WTC11 (cell line): ENCODE measurements at regions not wholly inside any gene's neighbourhood (a gene's known extent, or its start where the extent isn't known, plus 50 kb on each side); places are given as distances from the start of the nearest gene placed in this dataset.

Experiments used
- ATAC-seq: fragments of 200-7000 bp; cut with Tn5 transposase; 2 replicates; pipeline ENCODE4 v1.10.0; 2021; ENCODE audit warnings: mild to moderate bottlenecking, moderate library complexity
- CTCF ChIA-PET: fragments of 300-600 bp; sonication (Branson Sonifier 250); formaldehyde crosslinking; loops from one replicate; lab custom pipeline; 2021; ENCODE audit warnings: antibody characterized with exemption; lab: Charles Lee
- POLR2A ChIA-PET: fragments of 350-600 bp; sonication (Branson Sonifier 250); formaldehyde crosslinking; loops from one replicate; lab custom pipeline; 2021; ENCODE audit warnings: antibody characterized with exemption; lab: Charles Lee
- DNase-seq: peaks from one replicate; pipeline ENCODE4 v3.0.0; 2021; ENCODE audit warnings: low spot score
- H3K27ac Mint-ChIP-seq: 2 replicates; pipeline ENCODE4 v1.8.0; 2021; ENCODE audit warnings: mixed read lengths
- H3K27me3 Mint-ChIP-seq: 2 replicates; pipeline ENCODE4 v1.8.0; 2021; ENCODE audit warnings: low read depth, mild to moderate bottlenecking, moderate library complexity, mixed read lengths
- H3K36me3 Mint-ChIP-seq: 2 replicates; pipeline ENCODE4 v1.8.0; 2021; ENCODE audit warnings: mixed read lengths
- H3K4me1 Mint-ChIP-seq: 2 replicates; pipeline ENCODE4 v1.8.0; 2022; ENCODE audit warnings: mixed read lengths
- H3K4me3 Mint-ChIP-seq: 2 replicates; pipeline ENCODE4 v1.8.0; 2021; ENCODE audit warnings: mild to moderate bottlenecking, moderate library complexity, mixed read lengths
- H3K9me3 Mint-ChIP-seq: 2 replicates; pipeline ENCODE4 v1.8.0; 2021; ENCODE audit warnings: mixed read lengths
- ATF1 ChIP-seq: sonication (generic); formaldehyde crosslinking; IDR thresholded peaks from 2 replicates; pipeline ENCODE4 v1.8.1; 2023; ENCODE audit warnings: mild to moderate bottlenecking, moderate library complexity, missing genetic modification reagents
- ESRRA ChIP-seq: sonication (generic); formaldehyde crosslinking; IDR thresholded peaks from 2 replicates; pipeline ENCODE4 v1.8.1; 2022; ENCODE audit warnings: mild to moderate bottlenecking, missing genetic modification reagents, borderline replicate concordance
- HMGA2 ChIP-seq: fragments of 250-450 bp; sonication (Bioruptor Pico); IDR thresholded peaks from 2 replicates; pipeline ENCODE4 v1.4.0; 2021; ENCODE audit warnings: mild to moderate bottlenecking, moderate library complexity
- JAZF1 ChIP-seq: fragments of 250-450 bp; sonication (Bioruptor Pico); IDR thresholded peaks from 2 replicates; pipeline ENCODE4 v1.9.0; 2021; ENCODE audit warnings: moderate library complexity, mild to moderate bottlenecking, inconsistent platforms
- MYBL2 ChIP-seq: sonication (generic); formaldehyde crosslinking; IDR thresholded peaks from 2 replicates; pipeline ENCODE4 v1.8.1; 2023; ENCODE audit warnings: mild to moderate bottlenecking, moderate library complexity, missing genetic modification reagents
- NFATC4 ChIP-seq: fragments of 250-450 bp; sonication (Bioruptor Pico); IDR thresholded peaks from 2 replicates; pipeline ENCODE4 v1.9.0; 2021; ENCODE audit warnings: mild to moderate bottlenecking
- PRRX2 ChIP-seq: fragments of 250-450 bp; sonication (Bioruptor Pico); IDR thresholded peaks from 2 replicates; pipeline ENCODE4 v1.8.0; 2021; ENCODE audit warnings: mild to moderate bottlenecking
- SOX15 ChIP-seq: fragments of 250-450 bp; sonication (Bioruptor Pico); IDR thresholded peaks from 2 replicates; pipeline ENCODE4 v1.9.0; 2021; ENCODE audit warnings: mild to moderate bottlenecking
- TEAD1 ChIP-seq: sonication (generic); formaldehyde crosslinking; IDR thresholded peaks from 2 replicates; pipeline ENCODE4 v1.8.0; 2022; ENCODE audit warnings: mild to moderate bottlenecking, missing genetic modification reagents
- TEAD4 ChIP-seq: sonication (generic); formaldehyde crosslinking; IDR thresholded peaks from 2 replicates; pipeline ENCODE4 v1.8.0; 2022; ENCODE audit warnings: mild to moderate bottlenecking, missing genetic modification reagents
- TP53 ChIP-seq: sonication (generic); formaldehyde crosslinking; IDR thresholded peaks from 2 replicates; pipeline ENCODE4 v1.8.1; 2023; ENCODE audit warnings: mild to moderate bottlenecking, missing genetic modification reagents
- ZBTB21 ChIP-seq: sonication (generic); formaldehyde crosslinking; IDR thresholded peaks from 2 replicates; pipeline ENCODE4 v1.8.1; 2023; ENCODE audit warnings: mild to moderate bottlenecking, missing genetic modification reagents, borderline replicate concordance
- TF ChIP-seq, protein P1 (sequence below): sonication (generic); formaldehyde crosslinking; IDR thresholded peaks from 2 replicates; pipeline ENCODE4 v1.8.1; 2023; ENCODE audit warnings: mild to moderate bottlenecking, missing genetic modification reagents, moderate library complexity
- TF ChIP-seq, protein P2 (sequence below): fragments of 200-600 bp; IDR thresholded peaks from 2 replicates; pipeline ENCODE4 v1.8.0; 2022; ENCODE audit warnings: antibody characterized with exemption
- TF ChIP-seq, protein P3 (sequence below): sonication (generic); formaldehyde crosslinking; IDR thresholded peaks from 2 replicates; pipeline ENCODE4 v1.8.0; 2022; ENCODE audit warnings: mild to moderate bottlenecking, missing genetic modification reagents
- TF ChIP-seq, protein P4 (sequence below): sonication (generic); formaldehyde crosslinking; IDR thresholded peaks from 2 replicates; pipeline ENCODE4 v1.8.0; 2023; ENCODE audit warnings: mild to moderate bottlenecking, missing genetic modification reagents
- TF ChIP-seq, protein P5 (sequence below): sonication (generic); formaldehyde crosslinking; IDR thresholded peaks from 2 replicates; pipeline ENCODE4 v1.8.0; 2022; ENCODE audit warnings: missing genetic modification reagents
- TF ChIP-seq, protein P6 (sequence below): sonication (generic); formaldehyde crosslinking; IDR thresholded peaks from 2 replicates; pipeline ENCODE4 v1.8.1; 2022; ENCODE audit warnings: mild to moderate bottlenecking, missing genetic modification reagents, moderate library complexity, borderline replicate concordance
- TF ChIP-seq, protein P7 (sequence below): sonication (generic); formaldehyde crosslinking; IDR thresholded peaks from 2 replicates; pipeline ENCODE4 v1.8.1; 2022; ENCODE audit warnings: mild to moderate bottlenecking, moderate library complexity, missing genetic modification reagents

DNA sequence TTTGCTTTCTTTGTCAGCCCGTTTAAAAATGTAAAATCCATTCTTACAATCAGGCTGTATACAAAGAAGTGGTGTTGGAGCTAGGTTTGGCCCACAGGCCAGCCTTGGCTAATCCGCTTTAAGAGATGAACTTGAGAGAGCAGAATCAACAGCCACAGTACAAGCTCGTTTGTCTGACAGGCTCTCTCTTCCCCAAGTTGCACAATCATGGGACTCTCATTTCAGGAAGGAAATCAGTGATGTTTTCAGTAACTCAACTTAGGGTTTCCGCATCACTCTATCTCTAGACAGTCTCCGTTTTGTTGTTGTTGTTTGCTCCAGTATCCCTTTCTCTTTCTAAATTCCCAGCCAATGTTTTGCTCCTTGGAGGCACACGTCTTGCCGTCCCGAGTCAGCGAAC, 582.0 kb upstream of the MKI67 start:
- CTCF ChIA-PET = interaction anchor here (0.6 kb wide), 1 partner anchor 77 kb away, joined by 3 read pairs; no protein-coding TSS in a partner anchor
- ATAC-seq = no peak
- H3K36me3 Mint-ChIP-seq = no peaks in the 10 kb centered on the region
- TF ChIP-seq TEAD1 = no peak
- TF ChIP-seq, protein P1, sequence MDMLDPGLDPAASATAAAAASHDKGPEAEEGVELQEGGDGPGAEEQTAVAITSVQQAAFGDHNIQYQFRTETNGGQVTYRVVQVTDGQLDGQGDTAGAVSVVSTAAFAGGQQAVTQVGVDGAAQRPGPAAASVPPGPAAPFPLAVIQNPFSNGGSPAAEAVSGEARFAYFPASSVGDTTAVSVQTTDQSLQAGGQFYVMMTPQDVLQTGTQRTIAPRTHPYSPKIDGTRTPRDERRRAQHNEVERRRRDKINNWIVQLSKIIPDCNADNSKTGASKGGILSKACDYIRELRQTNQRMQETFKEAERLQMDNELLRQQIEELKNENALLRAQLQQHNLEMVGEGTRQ (CRISPR knock-in tag) = no peak
- TF ChIP-seq ATF1 (CRISPR knock-in tag) = no peak
- TF ChIP-seq TP53 = no peak
- no peak for TF ChIP-seq HMGA2 (CRISPR knock-in tag)
- TF ChIP-seq, protein P2, sequence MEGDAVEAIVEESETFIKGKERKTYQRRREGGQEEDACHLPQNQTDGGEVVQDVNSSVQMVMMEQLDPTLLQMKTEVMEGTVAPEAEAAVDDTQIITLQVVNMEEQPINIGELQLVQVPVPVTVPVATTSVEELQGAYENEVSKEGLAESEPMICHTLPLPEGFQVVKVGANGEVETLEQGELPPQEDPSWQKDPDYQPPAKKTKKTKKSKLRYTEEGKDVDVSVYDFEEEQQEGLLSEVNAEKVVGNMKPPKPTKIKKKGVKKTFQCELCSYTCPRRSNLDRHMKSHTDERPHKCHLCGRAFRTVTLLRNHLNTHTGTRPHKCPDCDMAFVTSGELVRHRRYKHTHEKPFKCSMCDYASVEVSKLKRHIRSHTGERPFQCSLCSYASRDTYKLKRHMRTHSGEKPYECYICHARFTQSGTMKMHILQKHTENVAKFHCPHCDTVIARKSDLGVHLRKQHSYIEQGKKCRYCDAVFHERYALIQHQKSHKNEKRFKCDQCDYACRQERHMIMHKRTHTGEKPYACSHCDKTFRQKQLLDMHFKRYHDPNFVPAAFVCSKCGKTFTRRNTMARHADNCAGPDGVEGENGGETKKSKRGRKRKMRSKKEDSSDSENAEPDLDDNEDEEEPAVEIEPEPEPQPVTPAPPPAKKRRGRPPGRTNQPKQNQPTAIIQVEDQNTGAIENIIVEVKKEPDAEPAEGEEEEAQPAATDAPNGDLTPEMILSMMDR = no peak
- TF ChIP-seq NFATC4 (CRISPR knock-in tag) = no peak
- TF ChIP-seq MYBL2 = no peak
- TF ChIP-seq, protein P3, sequence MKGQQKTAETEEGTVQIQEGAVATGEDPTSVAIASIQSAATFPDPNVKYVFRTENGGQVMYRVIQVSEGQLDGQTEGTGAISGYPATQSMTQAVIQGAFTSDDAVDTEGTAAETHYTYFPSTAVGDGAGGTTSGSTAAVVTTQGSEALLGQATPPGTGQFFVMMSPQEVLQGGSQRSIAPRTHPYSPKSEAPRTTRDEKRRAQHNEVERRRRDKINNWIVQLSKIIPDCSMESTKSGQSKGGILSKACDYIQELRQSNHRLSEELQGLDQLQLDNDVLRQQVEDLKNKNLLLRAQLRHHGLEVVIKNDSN (CRISPR knock-in tag) = no peak
- TF ChIP-seq, protein P4, sequence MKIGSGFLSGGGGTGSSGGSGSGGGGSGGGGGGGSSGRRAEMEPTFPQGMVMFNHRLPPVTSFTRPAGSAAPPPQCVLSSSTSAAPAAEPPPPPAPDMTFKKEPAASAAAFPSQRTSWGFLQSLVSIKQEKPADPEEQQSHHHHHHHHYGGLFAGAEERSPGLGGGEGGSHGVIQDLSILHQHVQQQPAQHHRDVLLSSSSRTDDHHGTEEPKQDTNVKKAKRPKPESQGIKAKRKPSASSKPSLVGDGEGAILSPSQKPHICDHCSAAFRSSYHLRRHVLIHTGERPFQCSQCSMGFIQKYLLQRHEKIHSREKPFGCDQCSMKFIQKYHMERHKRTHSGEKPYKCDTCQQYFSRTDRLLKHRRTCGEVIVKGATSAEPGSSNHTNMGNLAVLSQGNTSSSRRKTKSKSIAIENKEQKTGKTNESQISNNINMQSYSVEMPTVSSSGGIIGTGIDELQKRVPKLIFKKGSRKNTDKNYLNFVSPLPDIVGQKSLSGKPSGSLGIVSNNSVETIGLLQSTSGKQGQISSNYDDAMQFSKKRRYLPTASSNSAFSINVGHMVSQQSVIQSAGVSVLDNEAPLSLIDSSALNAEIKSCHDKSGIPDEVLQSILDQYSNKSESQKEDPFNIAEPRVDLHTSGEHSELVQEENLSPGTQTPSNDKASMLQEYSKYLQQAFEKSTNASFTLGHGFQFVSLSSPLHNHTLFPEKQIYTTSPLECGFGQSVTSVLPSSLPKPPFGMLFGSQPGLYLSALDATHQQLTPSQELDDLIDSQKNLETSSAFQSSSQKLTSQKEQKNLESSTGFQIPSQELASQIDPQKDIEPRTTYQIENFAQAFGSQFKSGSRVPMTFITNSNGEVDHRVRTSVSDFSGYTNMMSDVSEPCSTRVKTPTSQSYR = no peak
- no peak for TF ChIP-seq JAZF1 (CRISPR knock-in tag)
- TF ChIP-seq ZBTB21 (CRISPR knock-in tag) = no peak
- TF ChIP-seq, protein P5, sequence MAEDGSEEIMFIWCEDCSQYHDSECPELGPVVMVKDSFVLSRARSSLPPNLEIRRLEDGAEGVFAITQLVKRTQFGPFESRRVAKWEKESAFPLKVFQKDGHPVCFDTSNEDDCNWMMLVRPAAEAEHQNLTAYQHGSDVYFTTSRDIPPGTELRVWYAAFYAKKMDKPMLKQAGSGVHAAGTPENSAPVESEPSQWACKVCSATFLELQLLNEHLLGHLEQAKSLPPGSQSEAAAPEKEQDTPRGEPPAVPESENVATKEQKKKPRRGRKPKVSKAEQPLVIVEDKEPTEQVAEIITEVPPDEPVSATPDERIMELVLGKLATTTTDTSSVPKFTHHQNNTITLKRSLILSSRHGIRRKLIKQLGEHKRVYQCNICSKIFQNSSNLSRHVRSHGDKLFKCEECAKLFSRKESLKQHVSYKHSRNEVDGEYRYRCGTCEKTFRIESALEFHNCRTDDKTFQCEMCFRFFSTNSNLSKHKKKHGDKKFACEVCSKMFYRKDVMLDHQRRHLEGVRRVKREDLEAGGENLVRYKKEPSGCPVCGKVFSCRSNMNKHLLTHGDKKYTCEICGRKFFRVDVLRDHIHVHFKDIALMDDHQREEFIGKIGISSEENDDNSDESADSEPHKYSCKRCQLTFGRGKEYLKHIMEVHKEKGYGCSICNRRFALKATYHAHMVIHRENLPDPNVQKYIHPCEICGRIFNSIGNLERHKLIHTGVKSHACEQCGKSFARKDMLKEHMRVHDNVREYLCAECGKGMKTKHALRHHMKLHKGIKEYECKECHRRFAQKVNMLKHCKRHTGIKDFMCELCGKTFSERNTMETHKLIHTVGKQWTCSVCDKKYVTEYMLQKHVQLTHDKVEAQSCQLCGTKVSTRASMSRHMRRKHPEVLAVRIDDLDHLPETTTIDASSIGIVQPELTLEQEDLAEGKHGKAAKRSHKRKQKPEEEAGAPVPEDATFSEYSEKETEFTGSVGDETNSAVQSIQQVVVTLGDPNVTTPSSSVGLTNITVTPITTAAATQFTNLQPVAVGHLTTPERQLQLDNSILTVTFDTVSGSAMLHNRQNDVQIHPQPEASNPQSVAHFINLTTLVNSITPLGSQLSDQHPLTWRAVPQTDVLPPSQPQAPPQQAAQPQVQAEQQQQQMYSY (CRISPR knock-in tag) = no peak
- no peak for TF ChIP-seq TEAD4 (CRISPR knock-in tag)
- TF ChIP-seq PRRX2 (CRISPR knock-in tag) = no peak
- TF ChIP-seq ESRRA (CRISPR knock-in tag) = no peak
- TF ChIP-seq, protein P6, sequence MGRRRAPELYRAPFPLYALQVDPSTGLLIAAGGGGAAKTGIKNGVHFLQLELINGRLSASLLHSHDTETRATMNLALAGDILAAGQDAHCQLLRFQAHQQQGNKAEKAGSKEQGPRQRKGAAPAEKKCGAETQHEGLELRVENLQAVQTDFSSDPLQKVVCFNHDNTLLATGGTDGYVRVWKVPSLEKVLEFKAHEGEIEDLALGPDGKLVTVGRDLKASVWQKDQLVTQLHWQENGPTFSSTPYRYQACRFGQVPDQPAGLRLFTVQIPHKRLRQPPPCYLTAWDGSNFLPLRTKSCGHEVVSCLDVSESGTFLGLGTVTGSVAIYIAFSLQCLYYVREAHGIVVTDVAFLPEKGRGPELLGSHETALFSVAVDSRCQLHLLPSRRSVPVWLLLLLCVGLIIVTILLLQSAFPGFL (CRISPR knock-in tag) = no peak
- TF ChIP-seq, protein P7, sequence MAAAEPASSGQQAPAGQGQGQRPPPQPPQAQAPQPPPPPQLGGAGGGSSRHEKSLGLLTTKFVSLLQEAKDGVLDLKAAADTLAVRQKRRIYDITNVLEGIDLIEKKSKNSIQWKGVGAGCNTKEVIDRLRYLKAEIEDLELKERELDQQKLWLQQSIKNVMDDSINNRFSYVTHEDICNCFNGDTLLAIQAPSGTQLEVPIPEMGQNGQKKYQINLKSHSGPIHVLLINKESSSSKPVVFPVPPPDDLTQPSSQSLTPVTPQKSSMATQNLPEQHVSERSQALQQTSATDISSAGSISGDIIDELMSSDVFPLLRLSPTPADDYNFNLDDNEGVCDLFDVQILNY (CRISPR knock-in tag) = no peak
- no peak for TF ChIP-seq SOX15
- TF ChIP-seq, all 79 proteins: peak for 0
- H3K4me1 Mint-ChIP-seq = peaks cover 6% of the 10 kb centered on the region
- H3K4me3 Mint-ChIP-seq = no peak overlapping the region
- no peaks in the 10 kb centered on the region for H3K27me3 Mint-ChIP-seq
- POLR2A ChIA-PET = no interaction called here
- no peak overlapping the region for H3K27ac Mint-ChIP-seq
- H3K9me3 Mint-ChIP-seq = peaks cover 25% of the 10 kb centered on the region
- DNase-seq = no peak
